Putamen (tissue), 1 donor: ENCODE measurements at regions not wholly inside any gene's neighbourhood (a gene's known extent, or its start where the extent isn't known, plus 50 kb on each side); places are given as distances from the start of the nearest gene placed in this dataset.

Source experiments
- DNase-seq: peaks from one replicate; pipeline ENCODE4 v3.0.0-alpha.2; 2016; ENCODE audit warnings: low spot score

GRCh38 chr4:188554413-188554812 is 415.2 kb downstream of the TRIML1 start:
- no peak for DNase-seq

- no peak for DNase-seq
Measured at GRCh38 chr4:188573104-188573503, 433.9 kb downstream of the TRIML1 start.

- no peak for DNase-seq
Measured at GRCh38 chr4:188578657-188579056, 439.4 kb downstream of the TRIML1 start.

DNA sequence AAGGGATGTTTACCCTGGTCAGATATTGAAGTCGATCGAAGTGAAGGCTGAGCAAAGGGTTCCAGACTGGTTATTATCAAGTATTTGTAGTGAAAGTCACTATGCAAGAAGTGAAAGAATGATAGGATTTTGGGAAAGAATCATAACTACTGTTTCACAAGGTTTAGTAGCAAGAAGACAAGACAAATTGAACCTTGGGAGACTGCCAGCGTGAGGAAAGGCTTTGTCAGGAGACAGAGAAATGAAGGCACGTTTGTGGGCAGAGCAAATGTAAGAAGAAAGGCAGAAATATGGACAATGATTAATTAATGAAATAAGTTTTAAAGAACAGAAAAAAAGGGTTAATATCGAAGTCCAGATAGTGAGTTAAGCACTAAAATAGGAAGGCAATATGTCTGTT is 456.8 kb downstream of the TRIML1 start:
- no peak for DNase-seq

- no peak for DNase-seq
Measured at GRCh38 chr4:188603646-188604045, 464.4 kb downstream of the TRIML1 start.

GRCh38 chr4:188606635-188607034 is 467.4 kb downstream of the TRIML1 start:
- no peak for DNase-seq

GRCh38 chr4:188611143-188611542 is 471.9 kb downstream of the TRIML1 start:
- no peak for DNase-seq

GRCh38 chr4:188612659-188613058 is 473.4 kb downstream of the TRIML1 start:
- DNase-seq, result no peak

DNA sequence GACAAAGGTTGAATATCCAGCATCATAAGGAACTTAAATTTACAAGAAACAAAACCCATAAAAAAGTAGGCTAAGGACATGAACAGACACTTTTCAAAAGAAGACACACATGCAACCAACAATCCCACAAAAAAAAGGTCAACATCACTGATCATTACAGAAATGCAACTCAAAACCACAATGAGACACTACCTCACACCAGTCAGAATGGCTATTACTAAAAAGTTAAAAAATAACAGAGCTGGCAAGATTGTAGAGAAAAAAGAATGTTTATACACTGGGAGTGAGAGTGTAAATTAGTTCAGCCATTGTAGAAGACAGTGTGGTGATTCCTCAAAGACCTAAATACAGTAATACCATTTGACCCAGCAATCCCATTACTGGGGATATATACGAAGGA is 474.7 kb downstream of the TRIML1 start:
- DNase-seq, result no peak

- DNase-seq, result no peak
Measured at GRCh38 chr4:188619456-188620149, 480.4 kb downstream of the TRIML1 start.

DNA sequence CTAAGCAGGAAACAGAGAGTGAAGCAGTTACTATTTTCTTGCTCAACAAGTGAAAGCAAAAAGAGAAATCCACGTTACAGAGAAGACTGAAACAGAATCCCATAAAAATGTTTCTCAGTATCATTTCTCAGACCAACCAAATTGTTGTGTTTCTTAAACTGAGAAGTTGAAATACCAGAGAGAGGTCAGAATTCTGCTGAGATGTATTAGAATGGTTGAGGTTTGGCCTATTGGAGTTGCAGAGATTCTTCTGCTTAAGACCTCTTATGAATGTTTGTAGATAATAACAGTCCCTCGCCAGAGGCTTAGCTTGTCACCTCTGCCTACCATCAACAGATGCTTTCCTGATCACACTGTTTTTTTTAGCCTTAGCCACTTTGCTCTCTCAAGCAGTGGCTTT is 481.4 kb downstream of the TRIML1 start:
- no peak for DNase-seq

- no peak for DNase-seq
Measured at GRCh38 chr4:188623314-188623854, 484.1 kb downstream of the TRIML1 start.

DNA sequence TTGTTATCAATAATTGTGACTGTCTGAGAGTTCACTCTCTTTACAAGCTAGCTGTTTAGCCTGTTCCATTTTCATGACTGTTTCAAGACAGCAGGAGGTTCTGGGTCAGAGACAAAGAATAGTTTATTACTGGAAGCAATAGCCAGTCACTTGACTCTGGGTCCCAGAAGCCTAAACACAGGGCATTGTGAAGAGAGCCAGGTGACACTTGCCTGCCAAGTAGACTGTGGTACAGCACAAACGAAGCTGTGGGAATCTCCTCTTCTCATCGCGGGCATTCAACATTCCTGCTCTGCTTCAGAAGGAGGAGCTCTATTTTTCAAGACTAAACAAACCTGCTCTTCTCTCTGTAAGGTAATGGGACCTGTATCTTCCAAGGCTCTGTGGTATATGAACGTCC is 485.1 kb downstream of the TRIML1 start:
- no peak for DNase-seq

DNA sequence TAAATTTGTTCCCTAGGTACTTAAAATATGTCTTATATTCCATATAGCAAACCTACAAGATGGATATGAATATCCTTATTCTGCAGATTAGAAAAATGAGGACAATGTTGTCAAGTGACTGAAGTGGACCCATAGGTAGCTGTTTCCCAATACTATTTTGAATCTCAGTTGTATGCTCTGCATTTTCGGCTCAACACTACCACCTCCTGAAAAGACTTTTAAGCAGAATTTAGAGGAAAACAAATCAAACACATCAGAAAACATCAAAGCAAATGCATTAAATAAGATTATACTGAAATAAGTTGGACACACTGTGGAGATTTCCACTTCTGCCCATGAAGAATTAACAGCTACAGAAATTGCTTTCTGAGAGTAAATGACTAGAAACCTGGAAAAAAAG is 488.7 kb downstream of the TRIML1 start:
- DNase-seq, result no peak

- no peak for DNase-seq
Measured at GRCh38 chr4:188639479-188640100, 500.3 kb downstream of the TRIML1 start.

- no peak for DNase-seq
Measured at GRCh38 chr4:188647820-188648370, 508.7 kb downstream of the TRIML1 start.

DNA sequence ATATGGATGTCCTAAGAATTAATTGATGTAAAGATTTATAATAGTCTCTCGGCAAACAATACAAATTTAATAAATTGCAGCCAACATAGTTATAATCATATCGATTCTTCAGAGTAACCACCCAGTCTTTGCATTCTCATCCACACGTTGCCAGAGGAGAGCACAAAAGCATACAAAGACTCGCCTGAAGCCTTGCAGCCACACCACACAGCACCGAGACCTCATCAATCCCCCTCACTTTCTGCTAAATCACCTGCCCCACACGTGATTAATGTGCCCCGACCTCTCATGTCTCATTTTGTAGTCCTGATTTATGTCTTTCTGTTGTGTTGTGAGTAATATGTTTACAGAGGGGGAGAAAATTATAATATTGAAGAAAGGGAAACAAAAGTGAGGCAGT is 510.4 kb downstream of the TRIML1 start:
- no peak for DNase-seq

- no peak for DNase-seq
Measured at GRCh38 chr4:188650516-188650915, 511.3 kb downstream of the TRIML1 start.

DNA sequence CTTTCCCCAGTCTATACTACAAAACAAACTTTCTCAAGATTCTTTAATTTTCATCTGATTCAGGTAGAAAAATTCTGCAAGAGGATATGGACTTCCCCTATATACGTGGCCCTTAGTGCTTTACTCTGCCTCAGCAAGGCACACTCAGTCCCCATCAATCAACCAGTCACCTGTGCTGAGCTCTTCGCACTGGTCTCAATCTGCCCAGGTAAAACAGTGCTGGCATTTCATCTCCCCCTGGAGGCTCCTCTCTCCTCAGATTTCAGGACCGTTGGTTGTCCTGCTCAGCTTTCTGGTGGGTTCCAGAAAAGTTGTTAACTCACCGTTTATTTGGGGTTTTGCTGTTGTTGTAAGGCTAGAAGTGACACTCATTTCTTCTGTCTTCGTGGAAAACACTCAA is 518.1 kb downstream of the TRIML1 start:
- no peak for DNase-seq

GRCh38 chr4:188658958-188659522 is 519.8 kb downstream of the TRIML1 start:
- DNase-seq, result no peak

- peak; percentile 86 for DNase-seq
Measured at GRCh38 chr4:188660796-188661195, 521.6 kb downstream of the TRIML1 start.

DNA sequence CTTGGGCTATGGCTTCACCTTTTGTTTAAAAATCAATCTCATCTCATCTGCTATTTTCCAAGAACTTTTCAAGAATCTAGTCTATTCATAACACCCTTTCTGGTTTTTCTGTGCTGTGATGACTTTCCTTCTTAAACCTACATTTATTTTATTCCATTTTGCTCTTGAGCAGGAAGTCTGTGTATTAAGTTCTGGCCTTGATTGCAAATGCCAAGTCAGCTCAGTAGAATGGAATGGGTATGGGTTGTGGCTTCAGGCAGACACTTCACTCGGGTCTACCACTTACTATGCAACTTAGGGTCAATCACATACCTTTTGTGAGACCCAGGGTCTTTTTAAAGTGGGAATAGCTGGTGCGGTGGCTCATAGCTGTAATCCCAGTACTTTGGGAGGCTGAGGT is 522.3 kb downstream of the TRIML1 start:
- no peak for DNase-seq

- no peak for DNase-seq
Measured at GRCh38 chr4:188663369-188663768, 524.1 kb downstream of the TRIML1 start.
